Breast epithelium (tissue), 4 donors: ENCODE measurements at regions not wholly inside any gene's neighbourhood (a gene's known extent, or its start where the extent isn't known, plus 50 kb on each side); places are given as distances from the start of the nearest gene placed in this dataset.

Experiments
- DNase-seq, 2 donors: peaks; one replicate each; pipeline ENCODE4 v3.0.0-alpha.2; 2019; ENCODE audit warnings: low spot score in 2 of 2
- H3K27ac ChIP-seq, 2 donors: fragments of 200-600 bp; sonication (generic) in 1 of 2; one replicate each; pipeline ENCODE4 v1.5.1; 2016 to 2019; ENCODE audit warnings: mild to moderate bottlenecking in 1 of 2
- H3K27me3 ChIP-seq, 2 donors: fragments of 200-600 bp; sonication (generic) in 1 of 2; one replicate each; pipeline versions ENCODE4 v1.5.1 to v1.6.0; 2017 to 2019; ENCODE audit warnings: control low read depth in 1 of 2, mild to moderate bottlenecking in 1 of 2
- H3K36me3 ChIP-seq: fragments of 200-600 bp; one replicate; pipeline ENCODE4 v1.5.1; 2019
- H3K4me1 ChIP-seq, 2 donors: fragments of 200-600 bp; sonication (generic); one replicate each; pipeline ENCODE4 v1.5.1; 2016 to 2019; ENCODE audit warnings: control low read depth in 1 of 2
- H3K4me3 ChIP-seq, 3 donors: fragments of 200-600 bp; sonication (generic); 1 replicate in 2 of 3; 2 replicates in 1 of 3; pipeline ENCODE4 v1.5.1; 2016 to 2019; ENCODE audit warnings: mild to moderate bottlenecking in 3 of 3, moderate library complexity in 2 of 3
- H3K9me3 ChIP-seq, 2 donors: fragments of 200-600 bp; sonication (generic) in 1 of 2; one replicate each; pipeline ENCODE4 v1.5.1; 2016 to 2019; ENCODE audit warnings: control low read depth in 1 of 2
- POLR2A ChIP-seq: fragments of 450-650 bp; IDR thresholded peaks from one replicate; pipeline ENCODE4 v1.6.1; 2016; ENCODE audit warnings: antibody characterized with exemption, mild to moderate bottlenecking, moderate library complexity
- POLR2AphosphoS5 ChIP-seq, 3 donors: sonication (generic); formaldehyde crosslinking; IDR thresholded peaks; one replicate each; pipeline ENCODE4 v1.6.1; 2017; ENCODE audit warnings: antibody characterized with exemption in 3 of 3
- intact Hi-C: fragments of 100-400 bp; cut with DNase I; formaldehyde crosslinking; loops from one replicate; pipeline ENCODE4 v1.15.1; 2023; ENCODE audit warnings: low total_unique reads
- TF ChIP-seq, protein P1 (sequence below), 3 donors: fragments of 450-650 bp; IDR thresholded peaks; one replicate each; pipeline ENCODE4 v1.5.1; 2016 to 2017; ENCODE audit warnings: antibody characterized with exemption in 3 of 3, mild to moderate bottlenecking in 3 of 3, moderate library complexity in 3 of 3

DNA sequence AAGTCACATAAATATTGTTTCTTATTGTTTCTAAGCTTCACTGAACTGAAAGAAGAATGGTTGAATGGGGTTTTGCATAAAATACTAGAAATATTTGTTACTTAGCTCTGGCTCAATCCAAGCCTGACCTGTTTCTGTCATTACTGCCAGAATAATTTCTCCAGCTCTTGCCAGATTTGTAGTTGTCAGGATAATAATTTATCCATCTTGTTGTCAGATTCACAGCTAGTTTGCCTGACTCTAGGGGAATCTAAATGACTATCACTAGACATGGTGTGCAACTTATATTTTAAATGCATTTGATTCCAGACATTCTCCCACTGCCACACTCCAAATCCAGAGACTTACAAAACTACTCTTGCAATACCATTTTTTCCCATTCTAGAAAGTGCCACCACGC lies 422.7 kb downstream of the ZSWIM6 start:
- Histone ChIP-seq H3K27ac (no peak overlapping the region), H3K9me3 (no peaks in the 10 kb centered on the region), H3K27me3 (no peaks in the 10 kb centered on the region), H3K4me3 (no peak overlapping the region), H3K36me3 (no peaks in the 10 kb centered on the region), H3K4me1 (no peaks in the 10 kb centered on the region)
- no peak for TF ChIP-seq POLR2AphosphoS5 (IDR thresholded peaks at IDR 0.05)
- TF ChIP-seq, protein P1, sequence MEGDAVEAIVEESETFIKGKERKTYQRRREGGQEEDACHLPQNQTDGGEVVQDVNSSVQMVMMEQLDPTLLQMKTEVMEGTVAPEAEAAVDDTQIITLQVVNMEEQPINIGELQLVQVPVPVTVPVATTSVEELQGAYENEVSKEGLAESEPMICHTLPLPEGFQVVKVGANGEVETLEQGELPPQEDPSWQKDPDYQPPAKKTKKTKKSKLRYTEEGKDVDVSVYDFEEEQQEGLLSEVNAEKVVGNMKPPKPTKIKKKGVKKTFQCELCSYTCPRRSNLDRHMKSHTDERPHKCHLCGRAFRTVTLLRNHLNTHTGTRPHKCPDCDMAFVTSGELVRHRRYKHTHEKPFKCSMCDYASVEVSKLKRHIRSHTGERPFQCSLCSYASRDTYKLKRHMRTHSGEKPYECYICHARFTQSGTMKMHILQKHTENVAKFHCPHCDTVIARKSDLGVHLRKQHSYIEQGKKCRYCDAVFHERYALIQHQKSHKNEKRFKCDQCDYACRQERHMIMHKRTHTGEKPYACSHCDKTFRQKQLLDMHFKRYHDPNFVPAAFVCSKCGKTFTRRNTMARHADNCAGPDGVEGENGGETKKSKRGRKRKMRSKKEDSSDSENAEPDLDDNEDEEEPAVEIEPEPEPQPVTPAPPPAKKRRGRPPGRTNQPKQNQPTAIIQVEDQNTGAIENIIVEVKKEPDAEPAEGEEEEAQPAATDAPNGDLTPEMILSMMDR (IDR thresholded peaks at IDR 0.05) = no peak
- no peak for TF ChIP-seq POLR2A
- no peak for DNase-seq
- intact Hi-C loops = no loop called here

DNA sequence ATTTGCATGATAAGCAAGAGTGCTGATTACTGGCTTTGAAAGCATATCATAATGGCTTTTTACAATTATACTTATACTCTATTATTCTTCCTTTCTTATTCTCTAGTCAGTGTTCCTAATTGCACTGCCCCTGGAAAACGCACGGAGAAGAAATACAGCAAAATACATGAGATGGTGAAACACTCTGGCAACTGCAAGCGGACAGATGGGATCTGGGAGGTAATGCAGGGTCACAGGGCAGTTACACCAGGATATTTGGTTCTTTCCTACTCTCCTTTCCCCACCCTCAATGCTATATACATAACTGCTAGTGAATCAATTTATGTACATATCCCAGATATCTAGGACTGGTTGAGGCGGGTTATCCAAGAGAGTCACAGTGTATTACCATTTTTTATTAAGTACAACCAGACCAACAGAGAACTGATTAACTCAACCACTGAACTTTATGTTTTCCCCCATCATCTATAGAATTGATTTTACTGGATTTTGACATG lies 423.7 kb downstream of the ZSWIM6 start:
- Histone ChIP-seq H3K9me3 (no peaks in the 10 kb centered on the region), H3K36me3 (no peaks in the 10 kb centered on the region), H3K27ac (no peak overlapping the region), H3K27me3 (no peaks in the 10 kb centered on the region), H3K4me1 (no peaks in the 10 kb centered on the region), H3K4me3 (no peak overlapping the region)
- TF ChIP-seq POLR2AphosphoS5 (IDR thresholded peaks at IDR 0.05) (no peak), POLR2A (no peak)
- TF ChIP-seq, protein P1 (IDR thresholded peaks at IDR 0.05) = no peak
- no peak for DNase-seq
- intact Hi-C loops = no loop called here

DNA sequence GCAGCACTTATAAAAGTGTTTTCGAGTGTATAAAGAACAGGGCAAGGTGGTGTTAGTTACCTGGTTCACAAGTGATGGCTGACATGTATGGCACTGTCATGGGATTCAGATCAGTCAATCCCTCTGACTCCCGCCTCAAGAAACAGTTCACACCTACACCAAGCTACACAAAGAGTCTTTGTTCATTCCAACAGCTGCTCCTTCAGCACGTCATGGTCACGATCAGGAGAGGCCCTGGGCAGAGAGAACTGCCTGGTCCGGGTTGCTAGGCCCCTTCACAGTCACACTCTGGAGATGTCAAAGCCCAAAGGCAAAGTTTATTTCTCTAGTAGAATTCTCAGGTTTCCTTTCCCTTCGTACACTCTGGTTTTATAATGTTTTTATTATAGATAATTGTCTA lies 426.7 kb downstream of the ZSWIM6 start:
- Histone ChIP-seq H3K36me3 (no peaks in the 10 kb centered on the region), H3K4me3 (no peak overlapping the region), H3K9me3 (peaks cover 0 to 5% of the 10 kb centered on the region in 2 donors), H3K4me1 (no peaks in the 10 kb centered on the region), H3K27ac (no peak overlapping the region), H3K27me3 (no peaks in the 10 kb centered on the region)
- TF ChIP-seq POLR2A = no peak
- no peak for TF ChIP-seq POLR2AphosphoS5 (IDR thresholded peaks at IDR 0.05)
- TF ChIP-seq, protein P1 (IDR thresholded peaks at IDR 0.05) = no peak
- intact Hi-C loops = no loop called here
- no peak for DNase-seq

DNA sequence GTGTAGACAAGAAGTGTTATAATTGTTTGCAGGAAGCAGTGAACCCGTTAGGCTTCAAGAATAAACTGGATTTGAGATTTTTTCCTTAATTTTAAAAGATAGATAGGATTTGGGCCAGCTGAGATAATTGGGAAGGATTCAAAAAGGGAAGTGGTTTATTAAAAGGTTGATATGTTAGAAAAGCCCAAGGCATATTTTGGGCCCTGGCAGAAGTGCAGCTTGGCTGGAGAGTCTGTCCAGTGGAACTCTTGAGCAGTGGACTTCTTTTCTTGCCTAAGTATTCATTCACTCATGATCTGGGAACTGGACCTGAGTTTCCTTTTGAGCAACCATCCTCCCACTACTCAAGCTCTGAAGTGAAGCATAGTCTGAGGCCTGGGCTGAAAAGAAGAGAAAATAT lies 433.4 kb downstream of the ZSWIM6 start:
- no peaks in the 10 kb centered on the region for H3K36me3 ChIP-seq
- no peaks in the 10 kb centered on the region for H3K4me1 ChIP-seq
- no peak for DNase-seq
- no peak overlapping the region for H3K27ac ChIP-seq
- peaks cover 0 to 5% of the 10 kb centered on the region in 2 donors for H3K9me3 ChIP-seq
- no peak for TF ChIP-seq POLR2AphosphoS5 (IDR thresholded peaks at IDR 0.05)
- no peak for TF ChIP-seq POLR2A
- TF ChIP-seq, protein P1 (IDR thresholded peaks at IDR 0.05) = no peak
- intact Hi-C loops = no loop called here
- no peaks in the 10 kb centered on the region for H3K27me3 ChIP-seq
- H3K4me3 ChIP-seq = no peak overlapping the region

DNA sequence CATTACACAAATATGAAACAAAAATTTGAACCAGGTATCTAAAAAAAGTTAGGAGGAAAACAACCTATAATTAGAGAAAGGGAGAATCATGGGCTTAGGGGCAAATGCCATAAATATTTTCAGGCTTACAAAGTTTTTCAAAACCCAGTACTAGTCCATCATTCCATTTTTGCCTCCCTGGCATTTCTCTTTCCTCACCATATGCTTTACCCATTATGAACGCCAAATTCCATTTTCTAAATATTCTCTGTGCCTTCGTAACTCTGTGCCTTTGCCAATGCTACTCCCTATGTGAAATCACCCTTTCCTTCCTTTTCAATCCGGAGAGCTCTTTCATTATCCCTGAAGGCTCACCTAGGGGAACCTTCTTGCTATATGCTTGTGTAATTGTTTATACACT lies 434.1 kb downstream of the ZSWIM6 start:
- Histone ChIP-seq H3K9me3 (peaks cover 0 to 5% of the 10 kb centered on the region in 2 donors), H3K27me3 (no peaks in the 10 kb centered on the region), H3K36me3 (no peaks in the 10 kb centered on the region), H3K4me1 (no peaks in the 10 kb centered on the region), H3K4me3 (no peak overlapping the region), H3K27ac (no peak overlapping the region)
- TF ChIP-seq POLR2A = no peak
- TF ChIP-seq, protein P1 (IDR thresholded peaks at IDR 0.05) = no peak
- TF ChIP-seq POLR2AphosphoS5 (IDR thresholded peaks at IDR 0.05) = no peak
- intact Hi-C loops = no loop called here
- DNase-seq = no peak
